HG03045 (cell line): ENCODE measurements at regions not wholly inside any gene's neighbourhood (a gene's known extent, or its start where the extent isn't known, plus 50 kb on each side); places are given as distances from the start of the nearest gene placed in this dataset.
"Not testable (repeated sequence)": the region's sequence is repeated elsewhere in the genome, so short reads cannot be mapped to it uniquely, and the experiment has no call there.

Source experiments
- ATAC-seq: cut with Tn5 transposase; IDR thresholded peaks from one replicate; pipeline ENCODE4 v1.9.1; 2021; ENCODE audit warnings: mild to moderate bottlenecking, moderate library complexity; ENCODE audit not compliant: unreplicated experiment

DNA sequence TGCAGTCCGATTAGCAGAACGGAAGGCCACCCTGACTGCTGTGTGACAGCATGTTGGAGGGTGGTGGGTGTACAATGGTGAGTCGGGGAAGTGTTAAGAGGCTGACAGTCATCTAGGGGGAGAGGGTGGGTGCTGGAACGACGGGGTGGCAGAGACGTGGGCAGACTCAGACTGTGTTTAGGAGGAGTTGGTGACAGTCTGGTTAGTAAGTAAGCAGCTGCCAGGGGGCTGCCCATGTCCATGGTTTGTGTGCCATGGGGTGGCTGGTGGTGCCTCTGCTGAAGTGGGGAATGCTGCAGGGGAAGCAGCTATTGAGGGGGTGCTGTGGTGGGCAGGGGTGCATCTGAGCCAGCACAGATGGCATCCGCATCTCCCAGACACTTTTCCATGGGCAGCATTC is 51.3 kb upstream of the BOD1 start:
- ATAC-seq = no peak

DNA sequence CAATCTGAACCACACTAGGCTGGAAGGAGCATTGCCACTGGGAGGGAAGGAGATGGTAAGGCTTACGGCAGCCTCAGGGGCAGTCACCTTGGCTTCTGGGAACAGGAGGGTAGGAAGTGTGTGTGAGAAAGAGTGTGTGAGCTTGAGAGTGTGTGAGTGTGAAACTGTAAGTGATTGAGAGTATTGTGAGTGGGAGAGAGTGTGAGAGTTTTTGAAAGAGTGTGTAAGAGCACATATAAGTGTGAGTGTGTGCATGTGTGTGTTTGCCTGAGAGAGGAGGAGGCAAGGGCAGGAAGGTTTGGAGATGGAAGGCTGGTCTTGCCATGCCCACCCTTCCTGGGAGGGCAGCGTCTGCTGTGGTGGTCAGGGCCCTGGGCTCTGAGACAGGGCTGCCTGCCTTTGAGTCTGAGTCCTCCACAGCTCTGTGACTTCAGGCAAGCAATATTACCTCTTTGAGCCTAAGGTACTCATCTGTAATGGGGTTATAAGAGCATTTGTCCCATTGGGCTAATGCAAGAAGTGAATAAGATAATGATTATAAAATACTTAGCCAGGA is 51.9 kb upstream of the BOD1 start:
- ATAC-seq = no peak

DNA sequence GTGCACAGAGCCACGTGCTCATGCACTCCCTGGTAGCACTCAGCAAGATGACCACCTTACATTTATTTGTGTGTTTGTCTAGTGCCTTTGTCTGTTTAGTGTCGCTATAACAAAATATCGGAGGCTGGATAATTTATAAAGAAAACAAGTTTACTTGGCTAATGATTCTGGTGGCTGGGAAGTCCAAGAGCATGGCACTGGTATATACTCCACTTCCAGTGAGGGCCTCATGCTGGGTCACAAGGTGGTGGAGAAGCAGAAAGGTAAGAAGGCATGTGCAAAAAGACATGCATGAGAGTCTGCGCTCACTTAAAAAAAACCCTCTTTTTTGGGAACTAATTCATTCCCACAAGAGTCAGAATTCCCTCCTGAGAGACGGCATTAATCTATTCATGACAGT is 52.5 kb upstream of the BOD1 start:
- no peak for ATAC-seq

DNA sequence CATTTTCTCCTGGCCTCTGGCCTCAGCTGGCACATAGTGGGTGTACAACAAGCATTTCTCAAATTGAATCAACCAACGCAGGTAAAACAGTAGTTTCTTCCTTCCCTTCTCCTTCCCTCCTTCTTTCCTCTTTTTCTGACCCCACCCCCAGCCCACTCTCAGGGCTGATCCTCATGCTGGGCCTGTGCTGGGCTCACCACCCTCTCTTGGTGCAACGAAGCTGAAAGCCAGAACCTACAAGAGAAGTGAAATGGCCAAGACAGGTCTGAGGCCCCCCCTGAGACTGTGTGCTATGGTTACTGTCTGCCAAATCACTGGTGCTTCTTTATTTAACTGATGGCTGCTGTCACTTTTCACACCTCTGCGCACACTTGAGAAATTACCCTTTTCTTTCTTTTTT is 53.0 kb upstream of the BOD1 start:
- no peak for ATAC-seq

DNA sequence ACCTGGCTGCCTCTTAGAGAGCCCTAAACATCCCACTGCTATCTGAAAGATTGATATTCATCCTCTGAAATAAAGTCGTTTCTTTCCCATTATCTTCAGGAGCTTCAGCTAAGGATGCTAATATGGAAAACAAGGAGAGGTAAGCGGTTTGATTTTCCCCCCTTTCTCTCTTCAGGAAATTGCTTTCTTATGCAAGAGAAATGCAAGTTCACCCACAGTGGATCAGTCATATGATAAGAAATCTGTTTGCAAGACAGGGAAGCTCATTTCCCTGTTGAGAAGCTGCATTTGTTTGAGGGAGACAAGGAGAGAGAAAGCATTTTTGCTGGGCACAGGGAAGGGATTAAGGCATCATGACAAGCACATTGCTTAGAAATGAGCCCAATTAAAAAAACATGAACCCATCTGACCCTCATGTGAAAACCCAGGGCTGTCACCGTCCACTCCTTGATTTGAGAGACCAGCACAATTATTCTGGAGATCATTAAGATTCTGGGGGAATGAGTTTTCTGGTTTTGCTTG is 53.7 kb upstream of the BOD1 start:
- ATAC-seq = no peak

DNA sequence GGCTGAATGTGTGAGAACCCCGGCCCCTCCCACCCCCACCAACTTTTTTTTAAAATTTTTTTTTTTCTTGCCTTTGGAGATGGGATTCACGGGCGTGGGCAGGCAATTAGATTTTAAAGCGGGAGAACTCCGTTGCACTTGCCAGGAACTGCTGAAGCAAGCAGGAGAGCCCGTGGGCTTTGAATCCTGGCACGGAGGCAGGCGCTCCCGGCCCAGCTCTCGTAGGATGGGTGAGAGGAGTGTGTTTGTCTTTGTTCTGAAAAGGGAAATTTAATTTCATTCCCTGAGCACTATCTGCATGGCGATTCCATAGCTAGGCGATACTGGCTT is 54.3 kb upstream of the BOD1 start:
- no peak for ATAC-seq

DNA sequence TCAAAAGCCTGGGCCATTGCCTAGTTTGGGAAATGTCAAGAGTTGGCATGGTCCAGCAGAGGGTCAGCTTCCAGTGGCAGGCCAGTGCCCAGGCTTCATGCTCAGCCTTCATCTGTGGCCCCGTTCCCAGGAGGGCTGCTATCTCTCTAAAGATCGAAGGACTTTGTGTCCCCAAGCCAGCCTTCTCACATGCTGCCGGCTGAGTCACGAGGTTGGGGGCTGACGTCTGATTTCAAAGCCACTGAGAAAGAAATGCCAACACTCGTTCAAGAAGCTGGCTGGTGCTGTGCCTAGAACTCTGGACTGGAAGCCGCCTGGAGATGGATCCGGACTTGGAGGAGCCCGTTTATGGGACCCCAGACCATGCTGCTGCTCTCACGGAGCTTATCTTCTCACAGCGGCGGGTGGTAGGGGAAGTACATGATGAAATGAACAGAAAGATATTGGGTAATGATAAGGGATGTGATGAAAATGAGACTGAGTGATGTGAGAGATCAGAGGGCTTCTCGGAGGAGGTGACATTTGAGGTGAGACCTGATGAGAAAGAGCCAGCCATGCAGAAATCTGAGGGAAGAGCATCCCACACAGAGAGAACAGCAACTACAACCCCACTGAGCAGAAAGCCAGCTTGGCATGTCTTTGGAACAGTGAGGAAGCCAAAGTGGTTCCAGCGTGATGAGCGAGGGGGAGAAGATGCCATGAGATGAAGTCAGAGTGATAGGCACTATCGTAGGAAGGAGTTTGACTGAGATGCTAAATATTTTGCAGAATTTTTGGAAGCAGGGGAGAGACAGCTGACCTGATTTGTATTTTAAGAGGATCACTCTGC is 54.9 kb upstream of the BOD1 start:
- ATAC-seq = no peak

DNA sequence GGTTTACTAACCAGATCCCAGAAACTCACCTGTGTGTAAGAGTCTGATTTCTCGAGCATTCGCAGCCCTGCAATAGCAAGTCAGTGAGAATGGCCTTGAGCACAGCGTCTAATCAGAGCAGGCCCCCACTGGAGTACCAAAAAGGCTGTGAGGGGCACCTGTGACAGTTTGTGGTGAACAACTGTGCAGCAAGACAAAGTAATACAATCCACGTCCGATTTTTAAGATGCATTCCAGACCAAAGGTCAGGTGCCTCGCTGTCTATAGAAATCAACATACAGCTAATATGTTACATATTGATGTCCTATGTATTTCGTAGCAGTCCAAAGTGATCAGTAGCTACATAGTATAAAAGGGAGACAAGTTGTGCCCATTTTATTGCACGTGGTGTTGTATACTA is 55.7 kb upstream of the BOD1 start:
- no peak for ATAC-seq

DNA sequence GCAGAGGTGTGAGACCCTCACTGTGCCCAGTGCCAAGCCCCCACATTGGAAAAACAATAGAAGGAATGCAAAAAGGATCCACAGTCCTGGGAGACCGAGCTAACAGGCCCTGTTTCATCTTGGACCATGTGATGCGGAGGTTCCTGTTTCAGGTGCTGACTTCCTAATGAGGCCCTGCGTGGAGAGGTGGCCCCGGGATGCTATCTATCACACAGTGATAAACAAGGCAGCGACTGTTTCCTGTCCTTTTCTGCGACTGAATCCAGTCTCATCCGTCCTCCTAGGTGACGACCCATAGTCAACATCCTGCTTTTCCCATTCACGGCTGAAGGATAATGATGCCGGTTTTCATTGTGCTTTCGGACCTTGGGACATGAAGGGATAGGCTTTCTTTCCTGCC is 56.4 kb upstream of the BOD1 start:
- no peak for ATAC-seq

DNA sequence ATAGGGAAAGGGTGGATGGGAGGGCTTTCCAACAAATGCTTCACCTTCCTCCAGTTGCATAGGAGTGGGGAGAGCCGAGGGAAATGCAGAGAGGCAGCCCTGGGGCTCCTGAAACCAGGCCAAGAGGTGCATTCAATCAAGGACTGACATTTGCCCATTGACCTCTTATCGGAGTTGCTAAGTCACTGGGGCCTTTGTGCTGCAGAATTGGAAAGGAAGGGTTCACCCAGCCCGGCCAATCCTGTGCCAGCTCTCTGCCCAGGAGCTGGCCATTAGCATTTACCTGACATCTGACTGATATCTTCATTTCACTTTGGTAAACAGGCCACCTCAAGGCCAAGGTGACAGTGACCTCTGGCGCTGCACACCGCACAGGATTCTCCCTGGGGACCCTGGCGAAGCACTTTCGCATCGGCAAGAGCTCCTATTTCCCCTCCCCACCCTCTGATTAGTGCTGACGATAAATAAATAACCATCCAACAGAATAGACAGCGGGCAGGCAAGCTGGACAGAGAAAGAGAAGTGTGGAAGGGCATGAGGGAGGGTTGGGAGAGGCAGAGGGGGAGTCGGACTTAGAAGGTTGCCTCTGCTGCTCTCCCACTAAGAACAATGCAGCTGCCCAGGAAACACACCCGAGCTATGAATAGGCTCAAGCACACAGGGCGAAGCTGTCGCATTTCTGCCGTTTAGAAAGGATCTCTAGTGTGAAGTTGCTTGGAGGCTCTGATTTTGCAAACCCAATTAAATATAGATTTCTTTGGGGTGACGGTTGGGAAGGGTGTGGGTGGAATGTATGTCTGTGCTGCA is 57.0 kb upstream of the BOD1 start:
- no peak for ATAC-seq

DNA sequence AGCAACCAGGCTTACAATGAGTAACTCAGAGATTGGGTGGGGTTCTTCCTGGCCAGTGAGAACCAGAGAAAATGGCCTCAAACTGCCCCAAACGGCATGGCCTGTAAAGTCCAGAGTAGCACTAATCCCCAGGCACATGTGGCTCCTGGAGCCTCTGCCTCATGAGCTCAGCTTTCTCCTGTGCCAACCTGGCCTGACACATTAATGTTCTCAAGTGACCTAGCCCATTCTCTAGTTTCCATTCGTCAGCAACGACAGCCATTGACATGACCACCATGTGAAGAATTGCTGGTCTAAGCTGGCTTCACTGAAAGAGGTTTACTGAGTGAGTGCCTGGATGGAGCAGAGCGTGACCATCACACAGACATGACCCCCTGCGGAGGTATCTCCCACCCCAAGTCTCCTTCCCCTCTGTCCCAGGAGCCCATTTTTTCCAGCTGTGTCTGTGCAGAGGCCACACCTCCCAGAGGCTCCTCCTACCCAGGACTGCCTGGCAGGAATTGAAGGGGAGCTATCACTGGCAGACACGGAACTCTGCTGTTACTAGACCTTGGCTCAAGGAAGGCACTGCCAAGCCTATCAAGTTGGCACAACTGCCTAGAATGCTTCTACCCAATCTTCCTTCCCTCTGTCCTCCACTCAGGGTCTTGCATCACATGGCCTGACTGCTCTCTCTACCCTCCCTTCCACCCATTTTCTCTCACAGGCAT is 59.0 kb upstream of the BOD1 start:
- no peak for ATAC-seq

DNA sequence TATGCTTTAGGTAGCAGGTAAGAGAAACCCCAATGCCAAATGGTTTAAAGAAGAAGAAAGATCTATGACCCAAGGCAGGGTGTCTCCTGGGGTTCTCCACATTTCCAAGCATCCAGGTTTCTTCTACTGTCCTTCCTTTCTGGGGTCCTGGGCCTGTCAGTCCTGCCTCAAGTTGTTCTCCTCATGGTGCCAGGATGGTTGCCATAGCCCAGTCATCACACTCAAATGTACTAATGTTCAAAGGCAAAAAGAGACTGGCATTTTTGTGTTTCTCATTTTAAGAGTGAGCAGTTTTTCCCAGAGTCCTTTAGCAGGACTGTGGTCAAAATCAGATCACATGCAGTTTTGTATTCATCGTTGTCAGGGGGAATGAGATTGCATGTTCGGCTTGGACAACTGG is 59.9 kb upstream of the BOD1 start:
- ATAC-seq = no peak

DNA sequence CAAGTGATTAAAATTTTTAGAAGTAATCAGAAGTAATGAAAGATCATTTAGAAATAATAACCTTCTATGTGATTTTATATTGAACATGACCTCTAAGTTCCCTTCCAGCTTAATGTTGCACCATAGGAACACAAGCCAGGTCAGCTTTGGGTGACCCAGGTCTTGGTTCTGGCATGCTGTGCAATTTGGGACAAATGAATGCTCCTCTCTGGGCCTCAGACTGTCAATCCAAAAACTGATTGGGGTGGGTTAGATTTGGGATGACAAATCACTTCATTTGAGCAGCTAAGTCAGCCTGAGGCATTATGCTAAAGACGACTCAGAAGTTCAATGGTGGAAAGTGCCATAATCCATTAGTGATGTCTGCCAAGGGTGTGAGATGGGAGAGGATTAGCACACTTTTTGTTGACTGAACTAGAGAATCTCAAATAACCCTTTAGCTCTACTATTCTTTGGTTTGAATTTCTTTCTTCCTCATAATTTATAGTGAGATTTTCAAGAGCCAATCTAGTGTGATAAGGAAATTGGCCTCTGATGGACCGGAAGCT is 60.7 kb upstream of the BOD1 start:
- no peak for ATAC-seq

DNA sequence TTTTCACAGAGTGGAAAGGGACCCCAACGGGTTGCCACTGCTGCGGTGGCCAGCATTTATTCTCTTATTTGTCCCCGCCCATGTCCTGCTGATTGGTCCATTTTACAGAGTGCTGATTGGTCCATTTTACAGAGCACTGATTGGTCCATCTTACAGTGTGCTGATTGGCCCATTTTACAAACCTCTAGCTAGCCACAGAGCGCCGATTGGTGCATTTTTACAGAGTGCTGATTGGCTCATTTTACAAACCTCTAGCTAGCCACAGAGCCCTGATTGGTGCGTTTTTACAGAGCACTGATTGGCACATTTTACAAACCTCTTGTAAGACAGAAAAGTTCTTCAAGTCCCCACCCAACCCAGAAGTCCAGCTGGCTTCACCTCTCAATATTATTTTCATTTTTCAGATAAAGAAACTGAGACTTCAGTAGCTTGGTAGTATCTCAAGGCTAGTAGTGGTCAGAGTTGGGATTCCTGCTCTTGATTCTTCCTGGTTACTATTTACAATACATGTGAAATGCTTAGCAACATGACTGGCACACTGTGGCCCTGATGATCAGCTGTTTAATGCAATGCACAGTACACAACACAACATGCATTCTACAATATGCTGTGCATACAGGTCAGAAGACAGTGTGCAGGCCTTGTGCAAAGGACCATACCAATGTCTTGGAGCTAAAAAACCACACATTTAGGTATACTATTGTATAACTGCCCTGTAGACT is 63.6 kb upstream of the BOD1 start:
- ATAC-seq = peak; percentile 44

DNA sequence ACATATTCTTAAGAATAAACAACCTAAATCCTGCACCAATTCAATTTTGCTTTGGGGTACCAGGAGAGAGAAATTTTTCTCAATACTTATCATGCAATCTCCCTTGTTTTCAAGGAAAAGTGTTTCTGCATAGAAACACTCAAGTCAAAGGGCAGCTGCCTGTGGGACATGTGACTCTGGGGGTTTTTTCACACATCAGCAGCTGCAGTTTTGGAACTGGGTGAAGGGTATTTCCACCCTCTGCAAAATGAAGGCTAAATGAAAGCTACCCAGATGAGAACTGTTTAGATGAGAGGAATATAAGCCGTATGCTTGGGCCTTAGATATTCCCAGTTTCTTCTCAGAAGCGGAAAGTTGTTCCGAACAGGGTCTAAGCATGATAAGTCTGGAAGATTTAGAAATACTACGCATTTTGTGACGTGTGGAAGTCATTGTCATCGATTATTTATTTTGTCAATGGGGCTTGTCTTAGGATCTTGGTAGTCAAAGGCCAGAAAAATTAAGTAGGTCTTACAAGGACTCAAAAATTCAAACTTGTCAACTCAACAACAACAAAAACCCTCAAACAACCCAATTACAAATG is 64.3 kb upstream of the BOD1 start:
- peak; percentile 77 for ATAC-seq

DNA sequence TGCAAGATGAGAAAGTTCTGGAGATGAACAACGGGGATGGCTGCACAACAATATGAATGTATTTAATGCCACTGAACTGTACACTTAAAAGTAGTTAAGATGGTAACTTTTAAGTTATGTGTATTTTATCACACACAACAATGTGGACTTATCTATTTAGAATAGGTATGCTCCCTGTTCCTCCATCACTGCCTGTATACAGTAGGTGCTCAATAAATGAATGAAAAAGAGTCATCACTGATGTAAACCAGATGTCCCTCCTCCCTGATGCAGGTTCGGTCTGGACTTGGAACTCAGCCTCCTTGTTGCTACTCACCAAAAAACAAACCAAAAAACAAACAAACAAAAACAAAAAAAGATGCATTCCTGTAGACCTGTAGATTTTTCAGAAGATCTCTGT is 65.9 kb upstream of the BOD1 start:
- no peak for ATAC-seq

DNA sequence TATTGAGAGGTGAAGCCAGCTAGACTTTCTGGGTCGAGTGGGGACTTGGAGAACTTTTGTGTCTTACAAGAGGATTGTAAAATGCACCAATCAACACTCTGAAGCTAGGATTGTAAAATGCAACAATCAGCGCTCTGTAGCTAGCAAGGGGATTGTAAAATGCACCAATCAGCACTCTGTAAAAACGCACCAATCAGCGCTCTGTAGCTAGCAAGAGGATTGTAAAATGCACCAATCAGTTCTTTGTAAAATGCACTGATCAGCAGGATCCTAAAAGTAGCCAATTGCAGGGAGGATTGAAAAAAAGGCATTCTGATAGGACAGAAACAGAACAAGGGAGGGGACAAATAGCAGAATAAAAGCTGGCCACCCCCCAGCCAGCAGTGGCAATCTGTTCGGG is 68.1 kb upstream of the BOD1 start:
- ATAC-seq = not testable (repeated sequence)

DNA sequence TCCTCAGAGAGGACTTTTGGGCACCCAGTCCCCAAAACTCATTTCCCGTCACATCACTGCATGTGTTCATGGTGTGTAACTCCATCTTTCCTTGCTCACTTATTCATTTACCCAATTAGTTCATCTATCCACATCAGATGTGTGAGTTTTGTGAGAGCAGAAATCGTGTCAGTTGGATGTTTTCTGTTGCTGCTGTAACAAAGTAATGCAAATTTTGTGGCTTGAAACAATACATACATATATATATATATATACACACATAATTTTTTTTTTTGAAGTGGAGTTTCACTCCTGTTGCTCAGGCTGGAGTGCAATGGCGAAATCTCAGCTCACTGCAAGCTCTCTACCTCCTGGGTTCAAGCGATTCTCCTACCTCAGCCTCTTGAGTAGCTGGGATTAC is 70.5 kb upstream of the BOD1 start:
- no peak for ATAC-seq

DNA sequence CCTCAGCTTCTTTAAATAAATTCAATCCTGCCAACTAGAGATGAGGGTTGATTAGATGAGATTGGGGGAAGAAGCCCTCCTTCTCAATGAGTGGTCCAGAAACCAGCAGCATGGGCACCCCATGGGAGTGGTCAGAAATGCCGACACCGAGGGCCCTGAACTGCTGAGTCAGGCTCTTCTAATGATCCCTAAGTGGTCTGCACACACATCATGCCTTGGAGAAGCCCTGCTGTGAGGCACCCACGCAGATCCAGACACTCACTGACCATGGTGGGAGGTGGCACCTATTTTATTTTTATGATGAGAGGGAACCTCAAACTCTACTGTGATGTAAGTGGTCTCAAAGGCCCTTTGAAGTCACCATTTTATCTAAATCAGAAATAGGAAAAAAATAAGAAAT is 72.3 kb upstream of the BOD1 start:
- no peak for ATAC-seq

DNA sequence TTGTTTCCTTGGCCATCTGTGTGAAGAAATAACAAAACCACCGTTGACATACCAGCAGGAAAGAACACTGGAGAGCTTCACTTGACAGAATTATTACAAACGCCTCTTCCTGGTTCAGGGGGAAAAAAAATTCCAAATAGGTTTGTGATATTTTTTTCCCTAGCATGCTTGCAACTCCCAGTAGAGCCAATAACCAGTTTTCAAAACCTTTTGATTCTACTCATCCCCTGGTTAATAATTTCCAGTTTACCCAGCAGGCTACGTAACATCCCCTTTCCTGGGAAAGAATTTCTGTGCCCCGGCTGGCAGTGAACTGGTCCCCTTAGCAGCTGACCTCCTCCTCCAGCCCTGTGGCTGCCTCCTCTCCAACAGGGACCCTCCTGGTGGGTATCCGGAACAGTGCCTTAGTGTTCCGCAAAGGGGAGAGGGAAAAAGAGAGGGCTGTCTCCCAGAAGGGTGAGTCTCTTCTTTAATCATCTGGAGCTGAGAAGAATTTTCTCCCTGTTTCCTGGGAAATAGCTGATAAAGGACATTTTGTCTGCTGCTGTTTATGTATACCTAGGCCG is 72.8 kb upstream of the BOD1 start:
- ATAC-seq = no peak
